22Rv1 (cell line): ENCODE measurements at regions not wholly inside any gene's neighbourhood (a gene's known extent, or its start where the extent isn't known, plus 50 kb on each side); places are given as distances from the start of the nearest gene placed in this dataset.

Experiments used
- ZFX ChIP-seq: fragments of 450-650 bp; IDR thresholded peaks from 2 replicates; pipeline ENCODE4 v1.6.1; 2017; ENCODE audit warnings: antibody characterized with exemption, borderline replicate concordance
- TF ChIP-seq, protein P1 (sequence below): fragments of 450-650 bp; IDR thresholded peaks from 2 replicates; pipeline ENCODE4 v1.5.1; 2017; ENCODE audit warnings: mild to moderate bottlenecking

DNA sequence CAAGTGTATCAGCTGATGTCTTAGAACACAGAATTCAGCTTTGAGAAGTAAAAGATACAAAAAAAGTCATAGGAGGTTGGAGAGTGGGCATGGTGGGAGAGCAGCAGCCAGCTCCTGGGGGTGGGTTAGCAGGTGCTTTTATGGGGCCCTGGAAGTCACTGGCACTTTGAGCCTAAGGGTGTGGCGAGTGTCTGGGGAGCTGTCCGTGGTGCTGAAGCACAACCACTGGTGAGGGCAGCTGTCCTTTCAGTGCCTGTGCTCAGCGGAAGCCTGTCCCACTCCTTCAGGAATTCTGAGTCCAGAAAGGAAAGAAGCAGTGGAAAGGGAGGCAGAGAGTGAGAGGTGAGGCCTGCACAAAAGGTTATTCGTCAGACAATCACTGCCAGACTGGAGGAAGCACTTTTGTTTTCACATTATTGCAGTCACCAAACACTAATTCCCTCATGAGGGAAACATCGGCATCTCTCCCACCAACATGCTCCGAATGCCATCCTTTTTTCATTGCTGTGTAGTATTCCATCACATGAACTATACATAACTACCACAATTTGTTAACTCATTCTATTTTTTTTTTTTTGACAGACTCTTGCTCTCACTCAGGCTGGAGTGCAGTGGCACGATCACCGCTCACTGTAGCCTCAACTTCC is 59.4 kb upstream of the RAPGEF1 start:
- TF ChIP-seq, protein P1, sequence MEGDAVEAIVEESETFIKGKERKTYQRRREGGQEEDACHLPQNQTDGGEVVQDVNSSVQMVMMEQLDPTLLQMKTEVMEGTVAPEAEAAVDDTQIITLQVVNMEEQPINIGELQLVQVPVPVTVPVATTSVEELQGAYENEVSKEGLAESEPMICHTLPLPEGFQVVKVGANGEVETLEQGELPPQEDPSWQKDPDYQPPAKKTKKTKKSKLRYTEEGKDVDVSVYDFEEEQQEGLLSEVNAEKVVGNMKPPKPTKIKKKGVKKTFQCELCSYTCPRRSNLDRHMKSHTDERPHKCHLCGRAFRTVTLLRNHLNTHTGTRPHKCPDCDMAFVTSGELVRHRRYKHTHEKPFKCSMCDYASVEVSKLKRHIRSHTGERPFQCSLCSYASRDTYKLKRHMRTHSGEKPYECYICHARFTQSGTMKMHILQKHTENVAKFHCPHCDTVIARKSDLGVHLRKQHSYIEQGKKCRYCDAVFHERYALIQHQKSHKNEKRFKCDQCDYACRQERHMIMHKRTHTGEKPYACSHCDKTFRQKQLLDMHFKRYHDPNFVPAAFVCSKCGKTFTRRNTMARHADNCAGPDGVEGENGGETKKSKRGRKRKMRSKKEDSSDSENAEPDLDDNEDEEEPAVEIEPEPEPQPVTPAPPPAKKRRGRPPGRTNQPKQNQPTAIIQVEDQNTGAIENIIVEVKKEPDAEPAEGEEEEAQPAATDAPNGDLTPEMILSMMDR: no peak
- no peak for TF ChIP-seq ZFX
